AG04450 (cell line): ENCODE measurements at regions not wholly inside any gene's neighbourhood (a gene's known extent, or its start where the extent isn't known, plus 50 kb on each side); places are given as distances from the start of the nearest gene placed in this dataset.

Experiments
- CTCF ChIA-PET: fragments of 300-600, 350-600 bp; formaldehyde crosslinking; extraction: SDS; loops from one replicate; lab custom pipeline; 2022; ENCODE audit warnings: antibody characterized with exemption, inconsistent platforms; lab: Charles Lee
- POLR2A ChIA-PET: fragments of 350-600 bp; formaldehyde crosslinking; extraction: SDS; loops from one replicate; lab custom pipeline; 2021; ENCODE audit warnings: antibody characterized with exemption, inconsistent platforms; lab: Yijun Ruan, JAX
- DNase-seq: peaks from one replicate; pipeline ENCODE4 v3.0.0-alpha.2; 2011; ENCODE audit warnings: low read depth, low spot score
- H3K27ac ChIP-seq: one replicate; pipeline ENCODE4 v1.5.1; 2012; ENCODE audit warnings: low read depth, low read length, control low read depth
- H3K27me3 ChIP-seq: one replicate; pipeline ENCODE4 v1.6.0; 2012; ENCODE audit warnings: low read length; ENCODE audit not compliant: control insufficient read depth, insufficient read depth
- H3K4me3 ChIP-seq: 2 replicates; pipeline ENCODE4 v1.5.1; 2011; ENCODE audit warnings: mild to moderate bottlenecking, low read depth, low read length, control low read depth
- H3K9me3 ChIP-seq: 2 replicates; pipeline ENCODE4 v1.5.1; 2012; ENCODE audit warnings: low read length; ENCODE audit not compliant: control insufficient read depth, insufficient read depth
- CTCF ChIP-seq: IDR thresholded peaks from 2 replicates; pipeline ENCODE4 v1.5.1; 2011; ENCODE audit warnings: low read depth, low read length, control low read depth, inconsistent platforms

GRCh38 chr7:42987648-42988214 lies 55.6 kb downstream of the MRPL32 start:
- CTCF ChIA-PET, result interaction anchor here (1.4 kb wide), 1 partner anchor 46 kb away, joined by 5 read pairs; no protein-coding TSS in a partner anchor
- peaks cover 9% of the 10 kb centered on the region for H3K27me3 ChIP-seq
- H3K4me3 ChIP-seq, result no peak overlapping the region
- DNase-seq, result no peak
- no peak overlapping the region for H3K27ac ChIP-seq
- no peak for TF ChIP-seq CTCF
- POLR2A ChIA-PET, result no interaction called here
- H3K9me3 ChIP-seq, result no peaks in the 10 kb centered on the region

GRCh38 chr7:42991024-42991423 lies 58.8 kb downstream of the MRPL32 start:
- Histone ChIP-seq H3K27me3 (peaks cover 9% of the 10 kb centered on the region), H3K27ac (no peak overlapping the region), H3K4me3 (no peak overlapping the region), H3K9me3 (no peaks in the 10 kb centered on the region)
- CTCF ChIA-PET, result no interaction called here
- TF ChIP-seq CTCF, result no peak
- POLR2A ChIA-PET, result no interaction called here
- no peak for DNase-seq

GRCh38 chr7:42991913-42992591 lies 59.9 kb downstream of the MRPL32 start:
- no peak for TF ChIP-seq CTCF

GRCh38 chr7:42993038-42993437 lies 60.9 kb downstream of the MRPL32 start:
- no peak for DNase-seq
- no peaks in the 10 kb centered on the region for H3K9me3 ChIP-seq
- CTCF ChIA-PET, result no interaction called here
- no peak overlapping the region for H3K4me3 ChIP-seq
- TF ChIP-seq CTCF, result peak; percentile 17; the same call in 1 of the 2 replicates
- H3K27me3 ChIP-seq, result peaks cover 9% of the 10 kb centered on the region
- POLR2A ChIA-PET, result no interaction called here
- H3K27ac ChIP-seq, result no peak overlapping the region

More at GRCh38 chr7:42991913-42992591, 59.9 kb downstream of the MRPL32 start:
- H3K4me3 ChIP-seq, result no peak overlapping the region
- no peaks in the 10 kb centered on the region for H3K9me3 ChIP-seq
- no peak for DNase-seq
- no peak overlapping the region for H3K27ac ChIP-seq
- POLR2A ChIA-PET, result interaction anchor here (0.5 kb wide), 1 partner anchor 416 kb away, joined by 3 read pairs; no protein-coding TSS in a partner anchor
- CTCF ChIA-PET, result no interaction called here
- peaks cover 9% of the 10 kb centered on the region for H3K27me3 ChIP-seq

- Histone ChIP-seq H3K27ac (no peak overlapping the region), H3K4me3 (no peak overlapping the region), H3K27me3 (peaks cover 8% of the 10 kb centered on the region), H3K9me3 (no peaks in the 10 kb centered on the region)
- ChIA-PET POLR2A (no interaction called here), CTCF (no interaction called here)
- TF ChIP-seq CTCF, result no peak
- DNase-seq, result no peak
Measured at GRCh38 chr7:42994096-42994495, 61.9 kb downstream of the MRPL32 start.
